Pulmonary artery endothelial cell (primary cell): ENCODE measurements at regions not wholly inside any gene's neighbourhood (a gene's known extent, or its start where the extent isn't known, plus 50 kb on each side); places are given as distances from the start of the nearest gene placed in this dataset.
"Not testable (repeated sequence)": the region's sequence is repeated elsewhere in the genome, so short reads cannot be mapped to it uniquely, and the experiment has no call there.

ENCODE experiments used
- DNase-seq: peaks from one replicate; pipeline ENCODE4 v3.0.0-alpha.2; 2011; ENCODE audit warnings: low read depth, low spot score

DNA sequence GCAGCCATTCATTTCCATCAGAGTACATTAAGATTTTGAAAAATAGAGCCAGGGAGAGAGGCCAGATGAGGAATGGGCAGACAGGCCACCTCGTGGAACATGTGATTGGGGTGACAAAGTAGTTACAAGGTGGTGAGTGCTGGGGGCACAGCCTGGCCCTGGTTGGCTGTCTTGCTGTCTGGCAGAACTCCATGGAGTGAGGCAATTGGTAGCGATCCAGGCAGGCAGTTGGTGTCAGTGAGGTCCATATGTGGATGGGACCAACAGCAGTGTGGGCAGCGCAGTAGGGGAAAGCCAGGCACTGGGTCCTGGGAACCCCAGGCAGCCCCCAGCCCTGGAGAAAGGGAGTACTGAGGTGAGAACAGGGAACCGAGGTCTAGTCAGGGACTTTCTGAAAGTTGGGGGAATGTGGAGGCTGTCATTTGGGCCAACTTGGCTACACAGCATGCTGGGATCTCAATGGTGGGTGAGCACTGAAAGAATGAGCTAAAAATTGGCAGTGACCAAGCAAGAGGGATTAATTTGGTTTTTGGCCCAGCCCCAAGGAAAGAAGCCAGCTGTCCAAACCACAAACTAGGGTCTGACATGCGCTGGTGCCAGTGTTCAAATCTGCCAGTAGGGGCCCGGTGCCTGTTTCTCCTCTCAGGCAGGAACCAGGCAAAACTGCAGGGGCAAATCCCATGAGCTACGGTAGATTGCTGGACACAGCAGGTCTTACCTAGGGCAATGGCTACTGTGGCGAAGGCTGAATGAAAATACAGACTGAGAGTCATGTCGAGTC is 61.4 kb upstream of the E2F3 start:
- DNase-seq: no peak

DNA sequence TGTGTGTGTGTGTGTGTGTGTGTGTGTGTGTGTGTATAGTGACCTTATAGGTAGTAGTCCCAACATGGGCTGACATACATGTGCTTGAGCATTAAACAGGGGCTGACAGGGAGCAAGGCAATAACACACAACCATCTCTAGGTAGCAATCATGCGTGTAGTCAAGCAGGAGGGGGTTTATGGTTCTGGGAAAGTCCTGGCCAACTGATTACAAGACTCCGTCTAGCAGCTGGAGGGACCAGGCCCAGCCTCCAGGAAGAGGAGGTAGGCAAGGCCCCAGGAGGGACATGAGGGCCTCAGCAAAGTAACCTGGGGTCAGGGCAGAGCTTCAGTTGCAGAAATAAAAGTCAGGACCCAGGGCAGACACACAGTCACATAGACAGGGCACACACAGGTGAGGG is 60.6 kb upstream of the E2F3 start:
- no peak for DNase-seq

DNA sequence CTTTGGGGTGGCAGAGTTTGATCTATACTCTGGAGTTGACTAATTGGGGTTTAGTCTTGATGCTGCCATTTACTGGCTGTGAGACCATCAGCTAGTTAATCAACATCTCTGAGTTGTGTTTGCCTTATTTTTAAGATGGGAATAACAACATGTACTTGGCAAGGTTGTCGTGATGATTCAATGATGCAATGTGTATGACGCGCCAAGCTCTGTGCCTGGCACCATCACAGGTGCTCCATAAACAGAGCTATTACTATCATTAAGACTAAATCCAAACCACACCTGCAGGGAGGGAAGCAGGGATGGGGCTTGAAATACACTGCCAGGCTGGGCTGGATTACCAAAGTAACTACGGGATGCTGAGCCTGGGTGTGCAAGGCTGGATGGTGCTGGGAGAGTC is 60.1 kb upstream of the E2F3 start:
- DNase-seq: no peak

DNA sequence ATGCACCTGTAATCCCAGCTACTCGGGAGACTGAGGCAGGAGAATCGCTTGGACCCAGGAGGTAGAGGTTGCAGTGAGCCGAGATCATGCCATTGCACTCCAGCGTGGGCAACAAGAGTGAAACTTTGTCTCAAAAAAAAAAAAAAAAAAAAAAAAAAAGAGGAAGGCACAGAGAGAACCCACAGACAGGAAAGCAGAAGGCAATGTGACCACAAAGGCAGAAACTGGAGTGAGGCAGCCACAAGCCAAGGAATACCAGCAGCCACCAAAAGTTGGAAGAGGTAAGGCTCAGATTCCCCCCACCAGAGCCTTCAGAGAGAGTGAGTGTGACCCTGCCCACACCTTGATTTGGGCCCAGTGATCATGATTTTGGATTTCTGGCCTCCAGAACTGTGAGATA is 54.7 kb upstream of the E2F3 start:
- DNase-seq: not testable (repeated sequence)

DNA sequence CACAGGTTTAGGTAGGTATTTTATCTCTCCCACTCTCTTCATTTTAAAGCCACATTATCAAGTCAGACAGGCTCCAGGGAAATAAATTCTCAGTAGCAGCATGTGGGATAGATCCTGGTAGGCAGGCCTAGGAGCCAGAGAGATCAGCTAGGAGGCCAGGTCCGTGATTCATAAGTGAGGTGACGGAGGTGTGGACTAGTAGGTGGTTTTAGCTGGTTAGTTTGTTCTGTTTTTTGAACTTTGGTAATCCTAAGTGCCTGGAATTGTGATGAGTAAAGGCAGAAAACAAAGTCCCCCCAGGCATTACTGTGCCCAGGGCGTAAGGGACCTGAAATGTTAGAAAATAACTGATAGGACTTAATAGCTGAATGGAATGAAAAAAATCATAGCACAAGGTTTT is 53.6 kb upstream of the E2F3 start:
- DNase-seq: no peak

DNA sequence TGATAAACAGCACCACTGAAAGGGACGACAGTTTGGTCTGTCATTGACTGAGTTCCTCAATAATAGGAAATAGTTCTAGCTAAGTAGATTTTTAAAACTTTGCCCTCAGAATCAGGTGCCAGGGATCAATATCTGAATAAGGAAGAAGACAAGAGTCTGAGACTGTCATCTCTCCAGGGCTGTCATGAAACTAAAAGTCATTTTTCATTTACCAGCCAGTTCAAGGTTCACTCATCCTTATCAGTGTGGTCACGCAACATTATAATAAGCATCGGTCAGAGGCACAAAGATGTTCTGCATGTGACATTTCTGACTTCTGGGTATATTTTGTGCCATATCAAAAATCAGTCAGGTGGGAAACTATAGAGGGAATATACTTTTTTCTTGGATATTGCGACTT is 52.5 kb upstream of the E2F3 start:
- no peak for DNase-seq

DNA sequence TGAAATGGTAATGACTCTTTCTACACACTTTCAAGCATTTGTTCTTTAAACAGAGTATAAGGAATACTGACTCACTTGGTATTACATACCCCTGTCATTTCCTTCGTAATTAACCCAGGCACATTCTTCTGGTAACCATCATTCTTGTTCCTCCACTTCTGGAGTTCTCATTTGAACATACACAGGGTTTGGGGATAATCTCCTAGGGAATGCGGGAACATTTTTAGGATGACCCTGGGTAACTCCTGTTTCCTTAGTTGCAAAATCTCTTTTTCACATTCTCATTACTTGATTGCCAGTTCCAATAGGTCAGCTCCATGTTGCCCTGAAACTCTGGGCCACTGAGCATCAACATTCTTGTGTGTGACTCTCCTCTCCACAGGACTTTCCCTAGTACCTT is 51.5 kb upstream of the E2F3 start:
- DNase-seq: no peak

DNA sequence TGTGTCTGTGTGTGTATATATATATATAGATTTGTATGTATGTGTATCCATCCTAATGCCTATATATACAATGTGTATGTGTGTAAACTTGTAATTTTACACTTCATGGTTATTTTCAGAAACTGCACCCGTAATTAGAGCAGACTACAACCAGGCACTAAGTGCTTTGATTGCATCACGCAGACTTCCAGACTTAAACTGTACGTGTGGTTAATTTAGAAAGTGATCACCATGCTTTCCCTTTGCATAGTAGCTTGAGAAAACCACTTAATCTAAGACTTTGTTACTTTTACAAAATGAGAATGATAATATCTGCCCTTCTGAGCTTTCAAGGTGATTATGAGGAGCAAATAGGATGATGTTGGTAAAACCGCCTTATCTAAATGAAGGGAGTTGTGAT is 50.1 kb upstream of the E2F3 start:
- no peak for DNase-seq
